H9 (cell line): ENCODE measurements at regions not wholly inside any gene's neighbourhood (a gene's known extent, or its start where the extent isn't known, plus 50 kb on each side); places are given as distances from the start of the nearest gene placed in this dataset.

Experiments
- DNase-seq: peaks from one replicate; pipeline ENCODE4 v3.0.0-alpha.2; 2017
- H2AFZ ChIP-seq: one replicate; pipeline ENCODE4 v1.6.1; 2013; ENCODE audit warnings: mild to moderate bottlenecking, low read length, control low read depth, moderate library complexity
- H2AK5ac ChIP-seq: 2 replicates; pipeline ENCODE4 v1.6.1; 2013; ENCODE audit warnings: low read length, control low read depth, mixed read lengths; ENCODE audit not compliant: insufficient read length
- H2BK120ac ChIP-seq: one replicate; pipeline ENCODE4 v1.6.1; 2013; ENCODE audit warnings: low read depth, mild to moderate bottlenecking, low read length, control low read depth, inconsistent platforms; ENCODE audit not compliant: poor library complexity, severe bottlenecking
- H2BK12ac ChIP-seq: 2 replicates; pipeline ENCODE4 v1.6.1; 2013; ENCODE audit warnings: low read length, control low read depth, mixed read lengths, low read depth; ENCODE audit not compliant: insufficient read length
- H2BK15ac ChIP-seq: 2 replicates; pipeline ENCODE4 v1.6.1; 2013; ENCODE audit warnings: low read depth, low read length, control low read depth
- H2BK20ac ChIP-seq: one replicate; pipeline ENCODE4 v1.6.1; 2013; ENCODE audit warnings: low read depth, mild to moderate bottlenecking, low read length, control low read depth, inconsistent platforms; ENCODE audit not compliant: poor library complexity, severe bottlenecking
- H2BK5ac ChIP-seq: 2 replicates; pipeline ENCODE4 v1.6.1; 2013; ENCODE audit warnings: low read length, control low read depth, mixed read lengths; ENCODE audit not compliant: insufficient read length
- H3K14ac ChIP-seq: 2 replicates; pipeline ENCODE4 v1.6.1; 2013; ENCODE audit warnings: low read length, control low read depth; ENCODE audit not compliant: insufficient read depth
- H3K18ac ChIP-seq: 2 replicates; pipeline ENCODE4 v1.6.1; 2013; ENCODE audit warnings: low read depth, mild to moderate bottlenecking, mixed read lengths, low read length, control low read depth; ENCODE audit not compliant: insufficient read length
- H3K23ac ChIP-seq: 2 replicates; pipeline ENCODE4 v1.6.1; 2013; ENCODE audit warnings: low read length, control low read depth, mixed read lengths, low read depth; ENCODE audit not compliant: insufficient read length
- H3K23me2 ChIP-seq: 2 replicates; pipeline ENCODE4 v1.6.1; 2013; ENCODE audit warnings: low read depth, mild to moderate bottlenecking, mixed read lengths, low read length, control low read depth; ENCODE audit not compliant: insufficient read length, poor library complexity, severe bottlenecking
- H3K27ac ChIP-seq: 2 replicates; pipeline ENCODE4 v1.5.1; 2013; ENCODE audit warnings: low read length, control low read depth, mixed read lengths, low read depth; ENCODE audit not compliant: insufficient read length
- H3K27me3 ChIP-seq: 2 replicates; pipeline ENCODE4 v1.6.1; 2013; ENCODE audit warnings: low read length, control low read depth, inconsistent platforms; ENCODE audit not compliant: insufficient read depth
- H3K4ac ChIP-seq: 2 replicates; pipeline ENCODE4 v1.6.1; 2013; ENCODE audit warnings: low read depth, mild to moderate bottlenecking, control low read depth, inconsistent platforms, low read length, moderate library complexity
- H3K4me1 ChIP-seq: 2 replicates; pipeline ENCODE4 v1.6.1; 2013; ENCODE audit warnings: low read length, control low read depth, inconsistent platforms; ENCODE audit not compliant: insufficient read depth
- H3K4me2 ChIP-seq: 2 replicates; pipeline ENCODE4 v1.6.1; 2013; ENCODE audit warnings: low read length, control low read depth, mixed read lengths; ENCODE audit not compliant: insufficient read length, insufficient read depth
- H3K56ac ChIP-seq: 2 replicates; pipeline ENCODE4 v1.6.1; 2013; ENCODE audit warnings: low read depth, mild to moderate bottlenecking, mixed read lengths, low read length, control low read depth; ENCODE audit not compliant: insufficient read length
- H3K79me1 ChIP-seq: 2 replicates; pipeline ENCODE4 v1.6.1; 2013; ENCODE audit warnings: low read depth, mild to moderate bottlenecking, moderate library complexity, low read length, control low read depth, inconsistent platforms; ENCODE audit not compliant: insufficient read depth, poor library complexity, severe bottlenecking
- H3K79me2 ChIP-seq: 2 replicates; pipeline ENCODE4 v1.6.1; 2013; ENCODE audit warnings: low read length, control low read depth, inconsistent platforms; ENCODE audit not compliant: insufficient read depth
- H3K9ac ChIP-seq: 2 replicates; pipeline ENCODE4 v1.6.1; 2013; ENCODE audit warnings: low read length, control low read depth, mixed read lengths; ENCODE audit not compliant: insufficient read length; ENCODE audit errors: extremely low read depth
- H3K9me3 ChIP-seq: one replicate; pipeline ENCODE4 v1.6.1; 2013; ENCODE audit warnings: low read depth, low read length, inconsistent platforms; ENCODE audit not compliant: control insufficient read depth
- H3T11ph ChIP-seq: one replicate; pipeline ENCODE4 v1.6.1; 2013; ENCODE audit warnings: mild to moderate bottlenecking, low read length, control low read depth, inconsistent platforms
- H4K20me1 ChIP-seq: one replicate; pipeline ENCODE4 v1.6.1; 2013; ENCODE audit not compliant: control insufficient read depth, insufficient read length, insufficient read depth
- H4K5ac ChIP-seq: 2 replicates; pipeline ENCODE4 v1.6.1; 2013; ENCODE audit warnings: low read depth, mild to moderate bottlenecking, mixed read lengths, low read length, control low read depth; ENCODE audit not compliant: insufficient read length
- H4K8ac ChIP-seq: replicated peaks from 2 replicates; pipeline ENCODE4 v1.6.1; 2013; ENCODE audit warnings: low read length, control low read depth, mixed read lengths, low read depth; ENCODE audit not compliant: insufficient read length
- H4K91ac ChIP-seq: 2 replicates; pipeline ENCODE4 v1.6.1; 2013; ENCODE audit warnings: low read depth, mild to moderate bottlenecking, moderate library complexity, mixed read lengths, low read length, control low read depth; ENCODE audit not compliant: insufficient read length
- H3K27ac Mint-ChIP-seq, 3 experiments: 2 replicates in 2 of 3; 3 replicates in 1 of 3; pipeline ENCODE4 v1.8.0; 2020 to 2021; ENCODE audit warnings: mixed read lengths in 3 of 3, mild to moderate bottlenecking in 1 of 3, moderate library complexity in 1 of 3
- H3K27me3 Mint-ChIP-seq: 2 replicates; pipeline ENCODE4 v1.8.0; 2021; ENCODE audit warnings: low read depth, mild to moderate bottlenecking, moderate library complexity, mixed read lengths
- H3K36me3 Mint-ChIP-seq, 3 experiments: 2 replicates in 2 of 3; 3 replicates in 1 of 3; pipeline ENCODE4 v1.8.0; 2020 to 2021; ENCODE audit warnings: low read depth in 3 of 3, mixed read lengths in 3 of 3; ENCODE audit not compliant: insufficient read depth in 1 of 3
- H3K4me1 Mint-ChIP-seq, 2 experiments: 2 replicates each; pipeline ENCODE4 v1.8.0; 2020; ENCODE audit warnings: mixed read lengths in 2 of 2
- H3K4me3 Mint-ChIP-seq, 2 experiments: 2 replicates in 1 of 2; 3 replicates in 1 of 2; pipeline ENCODE4 v1.8.0; 2020 to 2021; ENCODE audit warnings: mild to moderate bottlenecking in 2 of 2, mixed read lengths in 2 of 2, moderate library complexity in 1 of 2
- H3K9me3 Mint-ChIP-seq, 2 experiments: 2 replicates in 1 of 2; 3 replicates in 1 of 2; pipeline ENCODE4 v1.8.0; 2020; ENCODE audit warnings: mild to moderate bottlenecking in 2 of 2, mixed read lengths in 2 of 2, moderate library complexity in 1 of 2
- WGBS: extraction: QIAGEN DNeasy Blood & Tissue Kit; methylation state at CpG from one replicate; pipeline ENCODE4 v1.1.7; 2013; ENCODE audit warnings: missing lambda C conversion rate, low lambda C conversion rate, mixed read lengths; ENCODE audit not compliant: insufficient read length; ENCODE audit errors: extremely low coverage; 5-methylcytosine and 5-hydroxymethylcytosine counted together
- TF ChIP-seq, protein P1 (sequence below): fragments of 200-600 bp; sonication (generic); conservative IDR thresholded peaks from 3 replicates; pipeline ENCODE4 v1.8.0; 2021; ENCODE audit warnings: antibody characterized with exemption, mild to moderate bottlenecking

DNA sequence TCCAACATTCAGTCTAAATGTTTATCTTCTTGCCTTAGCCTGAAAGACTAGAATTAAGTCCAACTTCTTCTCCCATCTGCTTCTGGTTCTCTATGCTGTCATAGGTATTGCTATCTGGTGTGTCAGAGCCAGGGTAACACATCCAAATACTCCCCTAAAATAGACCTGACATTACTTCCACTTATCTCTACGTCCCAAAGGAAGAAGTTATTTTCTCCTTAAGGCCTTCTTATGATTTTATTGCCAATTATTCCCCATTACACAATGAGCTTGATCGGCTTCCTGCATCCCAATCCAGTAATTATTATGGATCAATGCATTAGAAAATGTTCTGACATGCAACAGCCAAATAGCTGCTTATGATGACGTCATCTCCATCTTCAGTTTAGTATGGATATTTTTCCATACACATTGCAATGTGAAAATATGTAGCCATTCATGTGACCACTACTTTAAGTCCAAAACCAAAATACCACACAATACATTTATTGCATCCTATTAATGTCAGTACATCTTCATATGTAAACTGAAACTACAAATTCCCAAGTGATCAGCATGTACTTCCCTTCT, 555.5 kb downstream of the MAT2B start:
- Histone ChIP-seq H3K23ac (no peak overlapping the region), H2BK12ac (no peak overlapping the region), H4K91ac (no peak overlapping the region), H3K79me1 (no peaks in the 10 kb centered on the region), H3K18ac (no peak overlapping the region), H3K23me2 (no peaks in the 10 kb centered on the region), H3K4me2 (no peak overlapping the region), H3K27ac (no peak overlapping the region), H4K8ac (no peak overlapping the region), H3K4me1 (no peaks in the 10 kb centered on the region), H2BK5ac (no peak overlapping the region), H2AFZ (no peak overlapping the region), H3T11ph (no peak overlapping the region), H3K79me2 (no peaks in the 10 kb centered on the region), H3K27me3 (no peaks in the 10 kb centered on the region), H3K9me3 (no peaks in the 10 kb centered on the region), H3K56ac (no peak overlapping the region), H2BK15ac (no peak overlapping the region), H3K9ac (no peak overlapping the region), H4K5ac (no peak overlapping the region), H3K4ac (no peak overlapping the region), H4K20me1 (no peaks in the 10 kb centered on the region), H2AK5ac (no peak overlapping the region), H3K14ac (no peak overlapping the region), H2BK120ac (no peak overlapping the region), H2BK20ac (no peak overlapping the region)
- Mint-ChIP-seq H3K36me3 (no peaks in the 10 kb centered on the region), H3K27me3 (no peaks in the 10 kb centered on the region), H3K4me1 (peaks cover 2 to 9% of the 10 kb centered on the region in 2 experiments; a peak in 2 of 4 replicates), H3K4me3 (no peak overlapping the region), H3K27ac (no peak overlapping the region), H3K9me3 (no peaks in the 10 kb centered on the region)
- TF ChIP-seq, protein P1, sequence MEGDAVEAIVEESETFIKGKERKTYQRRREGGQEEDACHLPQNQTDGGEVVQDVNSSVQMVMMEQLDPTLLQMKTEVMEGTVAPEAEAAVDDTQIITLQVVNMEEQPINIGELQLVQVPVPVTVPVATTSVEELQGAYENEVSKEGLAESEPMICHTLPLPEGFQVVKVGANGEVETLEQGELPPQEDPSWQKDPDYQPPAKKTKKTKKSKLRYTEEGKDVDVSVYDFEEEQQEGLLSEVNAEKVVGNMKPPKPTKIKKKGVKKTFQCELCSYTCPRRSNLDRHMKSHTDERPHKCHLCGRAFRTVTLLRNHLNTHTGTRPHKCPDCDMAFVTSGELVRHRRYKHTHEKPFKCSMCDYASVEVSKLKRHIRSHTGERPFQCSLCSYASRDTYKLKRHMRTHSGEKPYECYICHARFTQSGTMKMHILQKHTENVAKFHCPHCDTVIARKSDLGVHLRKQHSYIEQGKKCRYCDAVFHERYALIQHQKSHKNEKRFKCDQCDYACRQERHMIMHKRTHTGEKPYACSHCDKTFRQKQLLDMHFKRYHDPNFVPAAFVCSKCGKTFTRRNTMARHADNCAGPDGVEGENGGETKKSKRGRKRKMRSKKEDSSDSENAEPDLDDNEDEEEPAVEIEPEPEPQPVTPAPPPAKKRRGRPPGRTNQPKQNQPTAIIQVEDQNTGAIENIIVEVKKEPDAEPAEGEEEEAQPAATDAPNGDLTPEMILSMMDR: no peak
- WGBS: no CpG with 5 or more reads among the region's 3 CpGs
- DNase-seq: no peak
